Peyer's patch (tissue), 4 donors: ENCODE measurements at regions not wholly inside any gene's neighbourhood (a gene's known extent, or its start where the extent isn't known, plus 50 kb on each side); places are given as distances from the start of the nearest gene placed in this dataset.

ENCODE experiments used
- DNase-seq, 3 donors: peaks; one replicate each; pipeline ENCODE4 v3.0.0-alpha.2; 2017 to 2019
- H3K27ac ChIP-seq, 4 donors: fragments of 200-600 bp; sonication (generic); one replicate each; pipeline ENCODE4 v1.5.1; 2016 to 2019
- H3K27me3 ChIP-seq, 2 donors: fragments of 200-600 bp; sonication (generic); one replicate each; pipeline ENCODE4 v1.5.1; 2019
- H3K36me3 ChIP-seq, 3 donors: fragments of 200-600 bp; sonication (generic); one replicate each; pipeline ENCODE4 v1.5.1; 2016 to 2019
- H3K4me1 ChIP-seq, 4 donors: fragments of 200-600 bp; sonication (generic); one replicate each; pipeline ENCODE4 v1.5.1; 2016 to 2019
- H3K4me3 ChIP-seq, 4 donors: fragments of 200-600 bp; sonication (generic); 1 replicate in 3 of 4; 2 replicates in 1 of 4; pipeline ENCODE4 v1.5.1; 2016 to 2019; ENCODE audit warnings: mild to moderate bottlenecking in 1 of 4
- H3K9me3 ChIP-seq, 4 donors: fragments of 200-600 bp; sonication (generic); one replicate each; pipeline ENCODE4 v1.5.1; 2016 to 2019; ENCODE audit warnings: mild to moderate bottlenecking in 1 of 4
- CTCF ChIP-seq, 6 experiments: fragments of 450-650 bp in 4 of 6; fragments of 200-600 bp in 2 of 6; sonication (generic) in 1 of 6; IDR thresholded peaks; one replicate each; pipeline ENCODE4 v1.5.1; 2017 to 2019; ENCODE audit warnings: antibody characterized with exemption in 6 of 6, mild to moderate bottlenecking in 3 of 6, moderate library complexity in 1 of 6
- POLR2A ChIP-seq, 2 donors: fragments of 450-650 bp; IDR thresholded peaks; one replicate each; pipeline ENCODE4 v1.5.1; 2017; ENCODE audit warnings: antibody characterized with exemption in 2 of 2, mild to moderate bottlenecking in 2 of 2, moderate library complexity in 2 of 2

- no peak for TF ChIP-seq POLR2A (IDR thresholded peaks at IDR 0.05)
- TF ChIP-seq CTCF (IDR thresholded peaks at IDR 0.05) = no peak
- Histone ChIP-seq H3K9me3 (no peaks in the 10 kb centered on the region), H3K27me3 (no peaks in the 10 kb centered on the region), H3K36me3 (no peaks in the 10 kb centered on the region), H3K4me3 (no peak overlapping the region), H3K4me1 (no peaks in the 10 kb centered on the region), H3K27ac (no peak overlapping the region)
- DNase-seq = no peak
Measured at GRCh38 chr9:88681434-88681833, 146.5 kb downstream of the NXNL2 start.

GRCh38 chr9:88682431-88682831 is 147.5 kb downstream of the NXNL2 start:
- Histone ChIP-seq H3K27ac (no peak overlapping the region), H3K4me1 (no peaks in the 10 kb centered on the region), H3K9me3 (no peaks in the 10 kb centered on the region), H3K36me3 (no peaks in the 10 kb centered on the region), H3K4me3 (no peak overlapping the region), H3K27me3 (no peaks in the 10 kb centered on the region)
- no peak for TF ChIP-seq CTCF (IDR thresholded peaks at IDR 0.05)
- no peak for TF ChIP-seq POLR2A (IDR thresholded peaks at IDR 0.05)
- no peak for DNase-seq

- no peak for TF ChIP-seq POLR2A (IDR thresholded peaks at IDR 0.05)
- TF ChIP-seq CTCF (IDR thresholded peaks at IDR 0.05) = no peak
- H3K27me3 ChIP-seq = no peaks in the 10 kb centered on the region
- DNase-seq = no peak
- H3K4me3 ChIP-seq = no peak overlapping the region
- no peaks in the 10 kb centered on the region for H3K9me3 ChIP-seq
- H3K4me1 ChIP-seq = no peaks in the 10 kb centered on the region
- no peaks in the 10 kb centered on the region for H3K36me3 ChIP-seq
- H3K27ac ChIP-seq = no peak overlapping the region
Measured at GRCh38 chr9:88684046-88684445, 149.1 kb downstream of the NXNL2 start.

GRCh38 chr9:88684845-88685244 is 149.9 kb downstream of the NXNL2 start:
- H3K27ac ChIP-seq = no peak overlapping the region
- no peak for DNase-seq

GRCh38 chr9:88685966-88686365 is 151.0 kb downstream of the NXNL2 start:
- DNase-seq = no peak

More at GRCh38 chr9:88684845-88685244, 149.9 kb downstream of the NXNL2 start:
- Histone ChIP-seq H3K9me3 (no peaks in the 10 kb centered on the region), H3K4me1 (no peaks in the 10 kb centered on the region), H3K4me3 (no peak overlapping the region), H3K36me3 (no peaks in the 10 kb centered on the region), H3K27me3 (no peaks in the 10 kb centered on the region)
- TF ChIP-seq POLR2A (IDR thresholded peaks at IDR 0.05) (no peak), CTCF (IDR thresholded peaks at IDR 0.05) (no peak)

More at GRCh38 chr9:88685966-88686365, 151.0 kb downstream of the NXNL2 start:
- H3K27me3 ChIP-seq = no peaks in the 10 kb centered on the region
- no peaks in the 10 kb centered on the region for H3K4me1 ChIP-seq
- H3K27ac ChIP-seq = no peak overlapping the region
- H3K4me3 ChIP-seq = no peak overlapping the region
- TF ChIP-seq CTCF (IDR thresholded peaks at IDR 0.05) = no peak
- no peaks in the 10 kb centered on the region for H3K9me3 ChIP-seq
- no peaks in the 10 kb centered on the region for H3K36me3 ChIP-seq
